Lower leg skin (tissue), 3 donors: ENCODE measurements at regions not wholly inside any gene's neighbourhood (a gene's known extent, or its start where the extent isn't known, plus 50 kb on each side); places are given as distances from the start of the nearest gene placed in this dataset.

Experiments used
- CTCF ChIP-seq, 3 donors: fragments of 450-650 bp; IDR thresholded peaks; one replicate each; pipeline ENCODE4 v1.5.1; 2016; ENCODE audit warnings: antibody characterized with exemption in 3 of 3, mild to moderate bottlenecking in 3 of 3, moderate library complexity in 2 of 3
- POLR2A ChIP-seq, 2 donors: fragments of 450-650 bp; IDR thresholded peaks; one replicate each; pipeline ENCODE4 v1.6.1; 2016 to 2017; ENCODE audit warnings: antibody characterized with exemption in 2 of 2, mild to moderate bottlenecking in 1 of 2, moderate library complexity in 1 of 2

GRCh38 chr11:128201009-128201408 is 386.3 kb downstream of the ETS1 start:
- TF ChIP-seq CTCF (IDR thresholded peaks at IDR 0.05) (no peak), POLR2A (IDR thresholded peaks at IDR 0.05) (no peak)
